ENCODE measurements at regions not wholly inside any gene's neighbourhood (a gene's known extent, or its start where the extent isn't known, plus 50 kb on each side); places are given as distances from the start of the nearest gene placed in this dataset.

DNA sequence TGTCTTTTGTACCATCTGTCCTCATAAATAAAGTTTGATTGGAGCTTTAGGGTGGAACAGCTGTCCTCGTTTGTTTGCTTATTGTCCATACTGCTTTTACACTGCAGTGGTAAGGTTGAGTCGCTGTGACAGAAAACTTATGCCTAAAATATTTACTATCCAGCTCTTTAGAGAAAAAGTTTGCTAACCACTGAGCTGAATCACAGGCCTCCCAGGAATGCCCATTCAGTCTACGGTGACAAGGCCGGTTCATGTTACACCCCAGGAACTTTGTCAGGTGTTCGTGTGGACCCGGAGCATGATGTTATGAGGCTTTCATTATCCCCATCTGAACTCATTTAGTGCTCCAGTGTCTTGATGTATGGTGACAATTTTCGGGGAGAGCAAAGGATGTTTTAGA, 401.1 kb downstream of the SAMD5 start:
- peak; percentile 30; the same call in 1 of the 2 replicates for TF ChIP-seq TEAD4 (IDR thresholded peaks at IDR 0.05)
- no peak for TF ChIP-seq RAD21 (IDR thresholded peaks at IDR 0.05; ENCODE audit: low read depth)

GRCh38 chr6:147910281-147910680, 401.8 kb downstream of the SAMD5 start:
- TF ChIP-seq CEBPB (IDR thresholded peaks at IDR 0.05) (no peak), USF1 (IDR thresholded peaks at IDR 0.05) (no peak), TAF1 (IDR thresholded peaks at IDR 0.05; ENCODE audit: low read depth) (no peak), YY1 (IDR thresholded peaks at IDR 0.05; ENCODE audit: low read depth) (no peak), CREB1 (IDR thresholded peaks at IDR 0.05; ENCODE audit: low read depth) (no peak), ZBTB7A (IDR thresholded peaks at IDR 0.05; ENCODE audit: low read depth) (no peak), TCF12 (IDR thresholded peaks at IDR 0.05; ENCODE audit: low read depth) (no peak), TEAD4 (IDR thresholded peaks at IDR 0.05) (no peak), NFIC (IDR thresholded peaks at IDR 0.05) (no peak), REST (IDR thresholded peaks at IDR 0.05; ENCODE audit: low read depth) (no peak), EP300 (IDR thresholded peaks at IDR 0.05; ENCODE audit: borderline replicate concordance) (no peak)
- TF ChIP-seq, protein P1, sequence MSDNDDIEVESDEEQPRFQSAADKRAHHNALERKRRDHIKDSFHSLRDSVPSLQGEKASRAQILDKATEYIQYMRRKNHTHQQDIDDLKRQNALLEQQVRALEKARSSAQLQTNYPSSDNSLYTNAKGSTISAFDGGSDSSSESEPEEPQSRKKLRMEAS (IDR thresholded peaks at IDR 0.05): no peak

DNA sequence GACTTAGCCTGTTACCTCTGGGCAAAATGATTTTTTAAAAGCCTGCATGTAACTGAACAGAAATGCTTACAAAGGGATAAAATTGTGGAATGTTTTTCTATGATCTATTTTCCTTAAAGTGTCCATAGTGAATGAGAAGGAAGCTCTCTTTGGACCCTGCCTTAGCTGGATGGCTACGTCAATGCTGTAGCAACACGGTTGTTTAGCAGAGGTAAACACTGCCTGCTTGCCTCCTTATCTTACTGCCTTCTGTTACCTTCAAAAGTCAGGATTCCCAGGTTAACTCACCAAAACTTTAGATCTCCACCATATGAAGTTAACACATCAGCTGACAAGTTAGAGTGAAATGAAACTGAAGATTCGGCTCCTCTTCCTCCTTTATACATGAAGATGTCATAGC, 402.6 kb downstream of the SAMD5 start:
- TF ChIP-seq TAF1 (IDR thresholded peaks at IDR 0.05; ENCODE audit: low read depth) (no peak), ZBTB7A (IDR thresholded peaks at IDR 0.05; ENCODE audit: low read depth) (no peak), CEBPB (IDR thresholded peaks at IDR 0.05) (no peak), TCF12 (IDR thresholded peaks at IDR 0.05; ENCODE audit: low read depth) (no peak), RAD21 (IDR thresholded peaks at IDR 0.05; ENCODE audit: low read depth) (no peak), REST (IDR thresholded peaks at IDR 0.05; ENCODE audit: low read depth) (no peak)
- TF ChIP-seq, protein P1 (IDR thresholded peaks at IDR 0.05): no peak

DNA sequence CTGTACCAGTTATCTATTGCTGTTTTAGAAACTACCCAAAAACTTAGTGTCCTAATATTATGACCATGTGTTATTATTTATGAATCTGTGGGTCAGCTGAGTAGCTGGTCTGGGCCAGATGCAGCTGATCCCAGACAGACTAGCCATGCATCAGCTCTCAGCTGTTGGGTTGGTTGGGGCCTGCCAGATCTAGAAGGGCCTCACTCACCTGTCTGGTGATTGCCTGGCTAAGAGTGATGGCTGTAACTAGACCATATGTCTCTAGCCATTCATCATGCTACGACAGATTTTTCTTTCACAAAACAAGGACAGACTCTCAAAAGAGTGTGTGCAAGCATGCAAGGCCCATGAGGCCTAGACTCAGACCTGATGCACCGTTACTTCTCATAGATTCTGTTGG, 403.2 kb downstream of the SAMD5 start:
- no peak for TF ChIP-seq CREB1 (IDR thresholded peaks at IDR 0.05; ENCODE audit: low read depth)
- no peak for TF ChIP-seq NFIC (IDR thresholded peaks at IDR 0.05)
- TF ChIP-seq, protein P1 (IDR thresholded peaks at IDR 0.05): no peak
- no peak for TF ChIP-seq REST (IDR thresholded peaks at IDR 0.05; ENCODE audit: low read depth)
- TF ChIP-seq EGR1 (IDR thresholded peaks at IDR 0.05): no peak
- TF ChIP-seq TEAD4 (IDR thresholded peaks at IDR 0.05): no peak
- no peak for TF ChIP-seq EP300 (IDR thresholded peaks at IDR 0.05; ENCODE audit: borderline replicate concordance)
- TF ChIP-seq USF1 (IDR thresholded peaks at IDR 0.05): no peak
- TF ChIP-seq TCF12 (IDR thresholded peaks at IDR 0.05; ENCODE audit: low read depth): no peak
- TF ChIP-seq RAD21 (IDR thresholded peaks at IDR 0.05; ENCODE audit: low read depth): no peak
- TF ChIP-seq CEBPB (IDR thresholded peaks at IDR 0.05): no peak
- TF ChIP-seq YY1 (IDR thresholded peaks at IDR 0.05; ENCODE audit: low read depth): no peak
- TF ChIP-seq ZBTB7A (IDR thresholded peaks at IDR 0.05; ENCODE audit: low read depth): no peak
- no peak for TF ChIP-seq FOXM1 (IDR thresholded peaks at IDR 0.05; ENCODE audit: borderline replicate concordance, low read depth)

GRCh38 chr6:147922799-147923198, 414.3 kb downstream of the SAMD5 start:
- TF ChIP-seq TCF12 (IDR thresholded peaks at IDR 0.05; ENCODE audit: low read depth) (no peak), TAF1 (IDR thresholded peaks at IDR 0.05; ENCODE audit: low read depth) (no peak), ZBTB7A (IDR thresholded peaks at IDR 0.05; ENCODE audit: low read depth) (no peak), NFIC (IDR thresholded peaks at IDR 0.05) (no peak), TEAD4 (IDR thresholded peaks at IDR 0.05) (no peak), CEBPB (IDR thresholded peaks at IDR 0.05) (no peak), FOXM1 (IDR thresholded peaks at IDR 0.05; ENCODE audit: borderline replicate concordance, low read depth) (no peak), RAD21 (IDR thresholded peaks at IDR 0.05; ENCODE audit: low read depth) (no peak), REST (IDR thresholded peaks at IDR 0.05; ENCODE audit: low read depth) (no peak), USF1 (IDR thresholded peaks at IDR 0.05) (no peak), CREB1 (IDR thresholded peaks at IDR 0.05; ENCODE audit: low read depth) (no peak), EP300 (IDR thresholded peaks at IDR 0.05; ENCODE audit: borderline replicate concordance) (no peak), YY1 (IDR thresholded peaks at IDR 0.05; ENCODE audit: low read depth) (no peak), EGR1 (IDR thresholded peaks at IDR 0.05) (no peak)
- TF ChIP-seq, protein P1 (IDR thresholded peaks at IDR 0.05): no peak

All from Ishikawa (cell line).